ENCODE measurements at regions not wholly inside any gene's neighbourhood (a gene's known extent, or its start where the extent isn't known, plus 50 kb on each side); places are given as distances from the start of the nearest gene placed in this dataset.

DNA sequence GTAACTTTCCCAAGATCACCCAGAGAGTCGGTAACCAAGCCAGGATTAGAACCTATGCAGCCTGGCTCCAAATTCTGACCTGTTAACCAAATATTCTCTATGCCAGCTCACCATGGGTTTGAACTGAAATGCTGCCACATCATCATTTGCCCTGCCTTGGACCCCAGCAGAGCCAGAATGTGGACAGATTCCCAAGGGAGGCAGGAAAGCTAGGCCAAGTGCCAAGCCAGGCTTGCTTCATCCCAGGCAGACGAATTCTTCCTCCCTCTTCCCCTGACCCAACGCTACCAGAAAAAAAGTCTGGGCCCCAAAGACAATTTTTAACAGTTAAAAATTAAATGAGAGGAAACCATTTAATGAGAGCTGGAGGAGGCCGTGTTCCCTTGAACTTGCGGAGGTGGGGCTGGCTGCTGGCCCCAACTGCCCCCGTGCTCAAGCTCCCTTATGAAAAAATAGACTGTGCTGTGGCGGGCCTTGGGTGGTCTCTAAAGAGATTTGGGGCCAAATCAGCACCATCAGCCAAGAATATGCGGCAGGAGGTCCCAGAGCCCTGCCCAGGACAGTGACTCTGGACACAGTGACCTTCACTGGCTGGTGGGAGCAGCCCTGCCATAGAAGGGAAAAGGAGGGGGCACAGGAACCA lies 184.1 kb upstream of the SYT13 start:
- H3K9ac ChIP-seq (ENCODE audit: low read depth in 1 of 2, low read length in 2 of 2): no peak overlapping the region
- H3K9me3 ChIP-seq (ENCODE audit: control insufficient read depth in 2 of 2, low read length in 2 of 2): no peaks in the 10 kb centered on the region
- no peak overlapping the region for H3K4me3 ChIP-seq (ENCODE audit: low read length in 2 of 2)
- no peaks in the 10 kb centered on the region for H3K4me1 ChIP-seq (ENCODE audit: control insufficient read depth in 2 of 2, insufficient read depth in 2 of 2, low read length in 2 of 2)
- no peaks in the 10 kb centered on the region for H3K36me3 ChIP-seq (ENCODE audit: control insufficient read depth in 2 of 2, insufficient read depth in 2 of 2, low read length in 2 of 2)
- peaks cover 0 to 2% of the 10 kb centered on the region in 2 donors for H3K27me3 ChIP-seq (ENCODE audit: control insufficient read depth in 2 of 2, insufficient read depth in 2 of 2, low read length in 2 of 2)
- no peak overlapping the region for H3K27ac ChIP-seq (ENCODE audit: low read depth in 2 of 2, low read length in 2 of 2)

DNA sequence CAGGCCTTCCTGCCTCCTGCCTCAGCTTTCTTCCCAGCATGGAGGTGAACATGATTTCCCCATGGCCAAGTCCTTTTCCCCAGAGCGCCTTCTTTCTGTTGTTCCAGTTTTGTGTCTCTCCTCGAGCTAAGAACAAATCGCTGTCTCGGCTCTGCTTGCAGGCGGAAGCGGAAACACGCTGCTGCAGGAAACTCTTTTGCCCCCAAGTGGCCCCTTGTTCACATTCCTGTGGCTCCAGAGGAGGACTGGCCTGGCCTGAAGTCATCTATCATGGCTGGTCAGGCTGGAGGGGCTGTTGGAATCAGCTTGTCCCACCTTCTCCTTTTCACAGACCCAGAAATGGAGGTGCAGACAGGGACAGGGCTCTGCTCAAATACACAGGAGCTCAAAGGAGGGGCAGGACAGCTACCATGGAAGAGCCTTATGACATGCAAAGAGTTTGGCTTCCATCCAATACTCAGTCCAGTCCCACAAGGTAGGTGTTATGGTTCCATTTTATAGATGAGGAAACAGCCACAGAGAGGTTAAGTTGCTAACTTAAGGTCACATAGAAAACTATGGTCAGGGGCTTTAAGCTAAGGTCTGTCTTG lies 182.2 kb upstream of the SYT13 start:
- Histone ChIP-seq H3K36me3 (ENCODE audit: control insufficient read depth in 2 of 2, insufficient read depth in 2 of 2, low read length in 2 of 2) (no peaks in the 10 kb centered on the region), H3K9ac (ENCODE audit: low read depth in 1 of 2, low read length in 2 of 2) (no peak overlapping the region), H3K4me3 (ENCODE audit: low read length in 2 of 2) (no peak overlapping the region), H3K4me1 (ENCODE audit: control insufficient read depth in 2 of 2, insufficient read depth in 2 of 2, low read length in 2 of 2) (no peaks in the 10 kb centered on the region), H3K27ac (ENCODE audit: low read depth in 2 of 2, low read length in 2 of 2) (no peak overlapping the region), H3K9me3 (ENCODE audit: control insufficient read depth in 2 of 2, low read length in 2 of 2) (no peaks in the 10 kb centered on the region), H3K27me3 (ENCODE audit: control insufficient read depth in 2 of 2, insufficient read depth in 2 of 2, low read length in 2 of 2) (peaks cover 0 to 2% of the 10 kb centered on the region in 2 donors)

DNA sequence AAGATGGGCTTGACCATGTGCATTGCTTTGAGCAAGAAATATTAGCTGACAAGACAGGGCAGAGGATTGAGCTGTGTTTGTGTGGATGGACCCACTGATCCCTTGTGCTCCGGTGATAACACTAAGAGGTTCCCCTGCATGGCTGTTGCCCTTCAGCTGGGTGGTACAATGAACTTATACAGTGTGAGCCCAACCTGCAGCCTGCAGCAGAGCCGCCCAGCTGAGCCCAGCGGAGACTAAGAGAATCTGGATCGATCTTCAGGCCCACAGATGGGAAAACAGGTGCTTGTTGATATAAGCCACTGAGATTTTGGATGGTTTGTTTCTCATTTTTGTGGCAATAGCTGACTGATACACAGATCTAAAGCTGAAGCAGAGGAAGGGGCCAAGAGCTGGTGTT lies 177.4 kb upstream of the SYT13 start:
- Histone ChIP-seq H3K27ac (ENCODE audit: low read depth in 2 of 2, low read length in 2 of 2) (no peak overlapping the region), H3K4me1 (ENCODE audit: control insufficient read depth in 2 of 2, insufficient read depth in 2 of 2, low read length in 2 of 2) (no peaks in the 10 kb centered on the region), H3K4me3 (ENCODE audit: low read length in 2 of 2) (no peak overlapping the region), H3K9me3 (ENCODE audit: control insufficient read depth in 2 of 2, low read length in 2 of 2) (no peaks in the 10 kb centered on the region), H3K27me3 (ENCODE audit: control insufficient read depth in 2 of 2, insufficient read depth in 2 of 2, low read length in 2 of 2) (no peaks in the 10 kb centered on the region), H3K9ac (ENCODE audit: low read depth in 1 of 2, low read length in 2 of 2) (no peak overlapping the region), H3K36me3 (ENCODE audit: control insufficient read depth in 2 of 2, insufficient read depth in 2 of 2, low read length in 2 of 2) (no peaks in the 10 kb centered on the region)

DNA sequence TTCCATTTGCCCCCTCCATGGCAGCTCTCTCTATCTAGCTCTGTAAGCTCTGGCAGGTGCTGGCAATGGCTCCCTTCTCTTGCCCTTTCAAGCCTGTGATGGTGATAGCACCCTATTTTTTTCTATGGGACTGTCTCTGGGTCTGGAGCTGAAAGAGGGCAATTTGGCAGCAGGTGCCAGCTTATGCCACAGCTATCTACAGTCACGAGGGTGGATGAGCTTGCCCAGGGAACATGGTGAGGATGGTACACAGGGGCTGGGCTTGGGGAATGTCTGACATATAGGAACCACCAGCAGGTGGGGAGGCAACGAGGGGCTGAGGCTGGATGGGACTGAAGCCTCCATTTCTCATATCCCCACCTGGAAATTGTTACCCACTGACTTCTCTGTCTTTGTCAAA lies 175.4 kb upstream of the SYT13 start:
- H3K4me3 ChIP-seq (ENCODE audit: low read length in 2 of 2): no peak overlapping the region
- no peaks in the 10 kb centered on the region for H3K4me1 ChIP-seq (ENCODE audit: control insufficient read depth in 2 of 2, insufficient read depth in 2 of 2, low read length in 2 of 2)
- no peaks in the 10 kb centered on the region for H3K36me3 ChIP-seq (ENCODE audit: control insufficient read depth in 2 of 2, insufficient read depth in 2 of 2, low read length in 2 of 2)
- H3K27ac ChIP-seq (ENCODE audit: low read depth in 2 of 2, low read length in 2 of 2): no peak overlapping the region
- peaks cover 2 to 4% of the 10 kb centered on the region in 2 donors for H3K27me3 ChIP-seq (ENCODE audit: control insufficient read depth in 2 of 2, insufficient read depth in 2 of 2, low read length in 2 of 2)
- no peak overlapping the region for H3K9ac ChIP-seq (ENCODE audit: low read depth in 1 of 2, low read length in 2 of 2)
- no peaks in the 10 kb centered on the region for H3K9me3 ChIP-seq (ENCODE audit: control insufficient read depth in 2 of 2, low read length in 2 of 2)

DNA sequence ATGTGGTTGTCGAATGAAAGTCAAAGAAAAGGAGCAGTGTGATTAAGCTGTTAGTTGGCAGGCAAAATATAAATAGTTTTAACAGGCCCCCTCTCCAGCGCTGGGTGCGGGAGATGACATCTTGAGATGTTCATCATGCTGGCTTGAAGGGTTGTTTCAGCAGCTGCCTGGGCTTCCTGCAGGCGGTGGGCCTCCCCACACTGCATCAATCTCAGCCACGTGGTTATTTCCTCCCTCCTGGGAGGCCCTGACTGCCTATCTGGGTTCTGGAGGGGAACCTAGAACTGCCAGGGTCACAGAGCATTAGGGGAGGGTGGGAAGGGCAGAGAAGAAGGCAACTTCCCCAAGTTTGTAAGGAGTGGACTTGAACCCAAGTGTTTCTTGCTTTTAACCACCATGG lies 173.3 kb upstream of the SYT13 start:
- Histone ChIP-seq H3K9me3 (ENCODE audit: control insufficient read depth in 2 of 2, low read length in 2 of 2) (no peaks in the 10 kb centered on the region), H3K27me3 (ENCODE audit: control insufficient read depth in 2 of 2, insufficient read depth in 2 of 2, low read length in 2 of 2) (peaks cover 2 to 7% of the 10 kb centered on the region in 2 donors), H3K9ac (ENCODE audit: low read depth in 1 of 2, low read length in 2 of 2) (no peak overlapping the region)

DNA sequence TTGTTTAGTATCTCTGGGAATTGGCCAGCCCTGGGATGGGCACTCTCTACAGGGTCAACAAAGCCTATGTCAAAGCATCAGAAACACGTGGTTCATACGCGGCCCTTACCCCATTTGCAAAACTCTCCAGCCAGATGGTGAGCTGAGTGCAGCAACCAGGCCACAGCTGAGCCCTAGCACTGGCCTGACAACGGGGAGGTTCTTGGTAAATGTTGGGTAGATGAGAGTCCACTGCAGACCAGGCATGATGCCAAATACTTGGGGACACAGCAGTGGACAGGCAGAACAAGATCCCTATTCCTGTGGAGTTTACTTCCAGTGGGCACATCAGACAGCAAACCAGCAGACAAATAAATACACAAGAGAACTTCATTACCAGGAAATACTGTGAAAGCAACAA lies 172.1 kb upstream of the SYT13 start:
- Histone ChIP-seq H3K27me3 (ENCODE audit: control insufficient read depth in 2 of 2, insufficient read depth in 2 of 2, low read length in 2 of 2) (peaks cover 2 to 7% of the 10 kb centered on the region in 2 donors), H3K4me3 (ENCODE audit: low read length in 2 of 2) (no peak overlapping the region), H3K9me3 (ENCODE audit: control insufficient read depth in 2 of 2, low read length in 2 of 2) (no peaks in the 10 kb centered on the region), H3K9ac (ENCODE audit: low read depth in 1 of 2, low read length in 2 of 2) (no peak overlapping the region), H3K4me1 (ENCODE audit: control insufficient read depth in 2 of 2, insufficient read depth in 2 of 2, low read length in 2 of 2) (no peaks in the 10 kb centered on the region), H3K27ac (ENCODE audit: low read depth in 2 of 2, low read length in 2 of 2) (no peak overlapping the region), H3K36me3 (ENCODE audit: control insufficient read depth in 2 of 2, insufficient read depth in 2 of 2, low read length in 2 of 2) (no peaks in the 10 kb centered on the region)

More for the DNA sequence above, 173.3 kb upstream of the SYT13 start:
- H3K36me3 ChIP-seq (ENCODE audit: control insufficient read depth in 2 of 2, insufficient read depth in 2 of 2, low read length in 2 of 2): no peaks in the 10 kb centered on the region
- no peaks in the 10 kb centered on the region for H3K4me1 ChIP-seq (ENCODE audit: control insufficient read depth in 2 of 2, insufficient read depth in 2 of 2, low read length in 2 of 2)
- H3K4me3 ChIP-seq (ENCODE audit: low read length in 2 of 2): no peak overlapping the region
- no peak overlapping the region for H3K27ac ChIP-seq (ENCODE audit: low read depth in 2 of 2, low read length in 2 of 2)

DNA sequence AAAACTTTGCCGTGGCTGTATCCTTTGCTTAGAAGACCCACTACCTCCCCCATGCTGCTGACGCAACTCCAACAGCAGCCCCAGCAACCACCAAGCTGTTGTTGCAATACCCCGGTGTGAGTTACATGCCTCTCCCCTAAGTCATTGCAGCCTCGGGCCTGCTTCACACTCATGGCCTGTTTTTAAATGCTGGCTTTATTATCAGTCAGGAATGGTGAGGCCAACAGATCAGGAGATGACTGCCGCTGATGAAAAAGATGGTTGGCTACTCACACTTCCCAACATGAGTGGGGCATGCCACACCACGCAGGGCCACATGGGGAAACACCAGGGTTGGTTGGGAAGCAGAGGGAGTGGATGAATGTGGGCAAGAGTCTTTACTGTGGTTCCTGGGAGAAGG lies 171.5 kb upstream of the SYT13 start:
- H3K27me3 ChIP-seq (ENCODE audit: control insufficient read depth in 2 of 2, insufficient read depth in 2 of 2, low read length in 2 of 2): peaks cover 2 to 7% of the 10 kb centered on the region in 2 donors
- H3K9ac ChIP-seq (ENCODE audit: low read depth in 1 of 2, low read length in 2 of 2): no peak overlapping the region
- no peaks in the 10 kb centered on the region for H3K9me3 ChIP-seq (ENCODE audit: control insufficient read depth in 2 of 2, low read length in 2 of 2)
- no peak overlapping the region for H3K4me3 ChIP-seq (ENCODE audit: low read length in 2 of 2)
- H3K27ac ChIP-seq (ENCODE audit: low read depth in 2 of 2, low read length in 2 of 2): no peak overlapping the region
- no peaks in the 10 kb centered on the region for H3K36me3 ChIP-seq (ENCODE audit: control insufficient read depth in 2 of 2, insufficient read depth in 2 of 2, low read length in 2 of 2)
- no peaks in the 10 kb centered on the region for H3K4me1 ChIP-seq (ENCODE audit: control insufficient read depth in 2 of 2, insufficient read depth in 2 of 2, low read length in 2 of 2)

DNA sequence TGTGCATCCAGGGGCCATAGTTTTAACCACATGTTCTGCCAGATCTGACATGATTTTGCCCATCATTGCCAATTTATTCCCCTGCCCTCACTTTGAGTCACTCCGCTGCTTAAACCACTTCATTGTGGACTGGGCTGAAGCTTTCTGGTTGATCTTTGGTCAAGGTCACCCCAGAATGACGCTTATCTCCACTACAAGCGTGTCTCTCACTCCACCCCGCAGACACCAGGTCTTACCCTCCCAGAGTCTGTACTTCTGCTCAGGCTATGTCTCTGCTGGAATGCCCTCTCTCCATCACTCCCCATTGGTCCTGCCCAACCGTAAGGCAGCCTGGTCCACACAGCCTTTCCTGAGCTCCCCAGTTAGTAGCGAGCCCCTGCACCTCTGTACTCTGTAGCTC lies 170.5 kb upstream of the SYT13 start:
- H3K27ac ChIP-seq (ENCODE audit: low read depth in 2 of 2, low read length in 2 of 2): no peak overlapping the region
- no peaks in the 10 kb centered on the region for H3K4me1 ChIP-seq (ENCODE audit: control insufficient read depth in 2 of 2, insufficient read depth in 2 of 2, low read length in 2 of 2)
- peaks cover 2 to 7% of the 10 kb centered on the region in 2 donors for H3K27me3 ChIP-seq (ENCODE audit: control insufficient read depth in 2 of 2, insufficient read depth in 2 of 2, low read length in 2 of 2)
- no peaks in the 10 kb centered on the region for H3K9me3 ChIP-seq (ENCODE audit: control insufficient read depth in 2 of 2, low read length in 2 of 2)
- no peaks in the 10 kb centered on the region for H3K36me3 ChIP-seq (ENCODE audit: control insufficient read depth in 2 of 2, insufficient read depth in 2 of 2, low read length in 2 of 2)
- H3K9ac ChIP-seq (ENCODE audit: low read depth in 1 of 2, low read length in 2 of 2): no peak overlapping the region
- H3K4me3 ChIP-seq (ENCODE audit: low read length in 2 of 2): no peak overlapping the region

DNA sequence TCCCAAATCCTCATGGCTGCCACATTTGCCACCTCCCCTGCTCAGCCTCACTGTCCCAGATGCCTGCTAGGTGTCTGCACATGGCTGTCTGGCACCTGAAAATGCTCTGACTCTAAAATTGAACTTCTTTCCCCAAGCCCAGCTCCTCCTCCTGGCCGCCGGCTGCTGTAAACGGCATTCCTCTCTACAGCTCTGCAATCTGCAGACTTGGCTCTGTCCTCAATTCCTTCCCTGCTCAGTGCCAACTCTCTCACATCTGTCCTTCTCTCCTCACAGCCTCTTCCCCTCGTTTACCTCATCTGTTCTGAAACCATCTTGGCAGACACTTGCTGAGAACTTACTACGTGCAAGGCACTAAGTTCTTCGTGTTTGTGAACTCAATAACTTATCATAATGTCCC lies 169.4 kb upstream of the SYT13 start:
- peaks cover 2 to 7% of the 10 kb centered on the region in 2 donors for H3K27me3 ChIP-seq (ENCODE audit: control insufficient read depth in 2 of 2, insufficient read depth in 2 of 2, low read length in 2 of 2)
- no peak overlapping the region for H3K4me3 ChIP-seq (ENCODE audit: low read length in 2 of 2)
- no peak overlapping the region for H3K27ac ChIP-seq (ENCODE audit: low read depth in 2 of 2, low read length in 2 of 2)
- H3K9me3 ChIP-seq (ENCODE audit: control insufficient read depth in 2 of 2, low read length in 2 of 2): no peaks in the 10 kb centered on the region
- H3K4me1 ChIP-seq (ENCODE audit: control insufficient read depth in 2 of 2, insufficient read depth in 2 of 2, low read length in 2 of 2): no peaks in the 10 kb centered on the region
- no peaks in the 10 kb centered on the region for H3K36me3 ChIP-seq (ENCODE audit: control insufficient read depth in 2 of 2, insufficient read depth in 2 of 2, low read length in 2 of 2)
- H3K9ac ChIP-seq (ENCODE audit: low read depth in 1 of 2, low read length in 2 of 2): no peak overlapping the region

DNA sequence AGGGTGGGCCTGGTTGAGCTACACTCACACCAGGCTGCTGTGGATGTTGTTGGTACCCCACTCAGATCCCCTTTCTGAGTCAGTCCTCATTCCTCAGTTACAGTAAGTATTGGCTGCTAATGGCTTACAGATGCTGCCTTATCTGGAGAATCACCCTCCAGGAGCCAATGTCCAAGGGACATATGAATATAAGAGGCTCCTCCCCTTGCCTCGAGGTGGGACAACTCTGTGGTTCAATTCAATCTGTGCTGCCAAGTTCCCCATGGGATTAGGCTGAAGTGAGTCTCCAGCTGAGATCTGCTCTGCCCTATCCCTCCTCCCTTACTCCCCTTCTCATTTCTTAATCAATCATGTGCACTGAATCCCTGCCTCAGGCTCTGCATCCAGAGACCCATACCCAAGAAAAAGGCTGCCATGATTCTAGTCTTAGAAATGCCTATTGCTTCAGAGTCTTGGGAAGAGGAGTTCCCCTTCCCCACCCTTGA lies 168.8 kb upstream of the SYT13 start:
- Histone ChIP-seq H3K4me3 (ENCODE audit: low read length in 2 of 2) (no peak overlapping the region), H3K9me3 (ENCODE audit: control insufficient read depth in 2 of 2, low read length in 2 of 2) (no peaks in the 10 kb centered on the region), H3K27ac (ENCODE audit: low read depth in 2 of 2, low read length in 2 of 2) (no peak overlapping the region)

More for the DNA sequence above, 168.8 kb upstream of the SYT13 start:
- Histone ChIP-seq H3K36me3 (ENCODE audit: control insufficient read depth in 2 of 2, insufficient read depth in 2 of 2, low read length in 2 of 2) (no peaks in the 10 kb centered on the region), H3K9ac (ENCODE audit: low read depth in 1 of 2, low read length in 2 of 2) (no peak overlapping the region), H3K27me3 (ENCODE audit: control insufficient read depth in 2 of 2, insufficient read depth in 2 of 2, low read length in 2 of 2) (peaks cover 2 to 7% of the 10 kb centered on the region in 2 donors), H3K4me1 (ENCODE audit: control insufficient read depth in 2 of 2, insufficient read depth in 2 of 2, low read length in 2 of 2) (no peaks in the 10 kb centered on the region)
